PC-9 (cell line): ENCODE measurements at regions not wholly inside any gene's neighbourhood (a gene's known extent, or its start where the extent isn't known, plus 50 kb on each side); places are given as distances from the start of the nearest gene placed in this dataset.

Source experiments
- EZH2 ChIP-seq: fragments of 200-600 bp; sonication (generic); IDR thresholded peaks from 2 replicates; pipeline ENCODE4 v1.8.0; 2017; ENCODE audit warnings: antibody characterized with exemption, low read depth
- TF ChIP-seq, protein P1 (sequence below): fragments of 200-600 bp; sonication (generic); conservative IDR thresholded peaks from 2 replicates; pipeline ENCODE4 v1.6.1; 2017; ENCODE audit warnings: mixed run types, antibody characterized with exemption, mild to moderate bottlenecking, moderate library complexity

- TF ChIP-seq, protein P1, sequence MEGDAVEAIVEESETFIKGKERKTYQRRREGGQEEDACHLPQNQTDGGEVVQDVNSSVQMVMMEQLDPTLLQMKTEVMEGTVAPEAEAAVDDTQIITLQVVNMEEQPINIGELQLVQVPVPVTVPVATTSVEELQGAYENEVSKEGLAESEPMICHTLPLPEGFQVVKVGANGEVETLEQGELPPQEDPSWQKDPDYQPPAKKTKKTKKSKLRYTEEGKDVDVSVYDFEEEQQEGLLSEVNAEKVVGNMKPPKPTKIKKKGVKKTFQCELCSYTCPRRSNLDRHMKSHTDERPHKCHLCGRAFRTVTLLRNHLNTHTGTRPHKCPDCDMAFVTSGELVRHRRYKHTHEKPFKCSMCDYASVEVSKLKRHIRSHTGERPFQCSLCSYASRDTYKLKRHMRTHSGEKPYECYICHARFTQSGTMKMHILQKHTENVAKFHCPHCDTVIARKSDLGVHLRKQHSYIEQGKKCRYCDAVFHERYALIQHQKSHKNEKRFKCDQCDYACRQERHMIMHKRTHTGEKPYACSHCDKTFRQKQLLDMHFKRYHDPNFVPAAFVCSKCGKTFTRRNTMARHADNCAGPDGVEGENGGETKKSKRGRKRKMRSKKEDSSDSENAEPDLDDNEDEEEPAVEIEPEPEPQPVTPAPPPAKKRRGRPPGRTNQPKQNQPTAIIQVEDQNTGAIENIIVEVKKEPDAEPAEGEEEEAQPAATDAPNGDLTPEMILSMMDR: no peak
- TF ChIP-seq EZH2: no peak
Measured at GRCh38 chr18:77359561-77360314, 110.1 kb downstream of the GALR1 start.
